GM12891 (cell line): ENCODE measurements at regions not wholly inside any gene's neighbourhood (a gene's known extent, or its start where the extent isn't known, plus 50 kb on each side); places are given as distances from the start of the nearest gene placed in this dataset.

Experiments
- POLR2A ChIP-seq: IDR thresholded peaks from 2 replicates; pipeline ENCODE4 v1.6.1; 2011; ENCODE audit warnings: low read depth, low read length, control low read depth
- POLR2AphosphoS5 ChIP-seq: IDR thresholded peaks from 2 replicates; pipeline ENCODE4 v1.6.1; 2011; ENCODE audit warnings: low read depth, low read length, control low read depth
- SPI1 ChIP-seq: IDR thresholded peaks from 2 replicates; pipeline ENCODE4 v1.6.1; 2011; ENCODE audit warnings: low read depth, low read length, control low read depth
- TAF1 ChIP-seq: IDR thresholded peaks from 2 replicates; pipeline ENCODE4 v1.6.1; 2011; ENCODE audit warnings: low read depth, low read length, control low read depth

DNA sequence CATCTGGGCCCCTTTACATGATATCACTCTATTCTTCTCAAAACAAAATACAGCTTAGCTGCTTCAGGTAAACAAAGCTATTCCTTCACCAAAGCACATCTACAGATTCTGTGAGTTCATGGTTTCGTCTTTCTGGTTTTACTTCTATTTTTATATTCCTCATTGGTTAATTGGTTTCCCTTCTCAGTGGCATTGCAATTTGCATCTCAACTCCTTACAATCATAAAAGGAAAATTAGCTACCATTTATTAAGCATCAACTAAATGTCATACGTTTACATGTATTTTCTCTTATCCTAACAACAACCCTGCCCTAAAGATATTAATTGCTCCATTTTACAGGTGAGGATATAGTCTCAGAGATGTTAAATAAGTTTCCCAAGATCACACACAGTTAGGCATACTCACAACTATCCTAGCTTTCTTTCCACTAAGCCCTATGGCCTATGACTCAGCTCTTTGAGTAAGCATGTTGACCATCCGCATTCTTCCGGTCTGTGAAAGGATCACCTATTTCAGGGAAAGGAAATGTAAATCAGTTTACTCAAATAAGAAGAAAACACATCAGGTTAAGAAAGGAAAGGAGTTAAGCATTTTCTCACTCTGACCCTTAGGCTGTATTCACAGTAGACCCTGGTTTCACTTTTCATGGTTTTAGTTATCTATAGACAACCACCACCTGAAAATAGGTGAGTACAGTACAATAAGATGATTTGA lies 146.1 kb downstream of the CAAP1 start:
- TF ChIP-seq POLR2AphosphoS5 (no peak), SPI1 (no peak), POLR2A (no peak), TAF1 (no peak)
